ENCODE measurements at regions not wholly inside any gene's neighbourhood (a gene's known extent, or its start where the extent isn't known, plus 50 kb on each side); places are given as distances from the start of the nearest gene placed in this dataset.

DNA sequence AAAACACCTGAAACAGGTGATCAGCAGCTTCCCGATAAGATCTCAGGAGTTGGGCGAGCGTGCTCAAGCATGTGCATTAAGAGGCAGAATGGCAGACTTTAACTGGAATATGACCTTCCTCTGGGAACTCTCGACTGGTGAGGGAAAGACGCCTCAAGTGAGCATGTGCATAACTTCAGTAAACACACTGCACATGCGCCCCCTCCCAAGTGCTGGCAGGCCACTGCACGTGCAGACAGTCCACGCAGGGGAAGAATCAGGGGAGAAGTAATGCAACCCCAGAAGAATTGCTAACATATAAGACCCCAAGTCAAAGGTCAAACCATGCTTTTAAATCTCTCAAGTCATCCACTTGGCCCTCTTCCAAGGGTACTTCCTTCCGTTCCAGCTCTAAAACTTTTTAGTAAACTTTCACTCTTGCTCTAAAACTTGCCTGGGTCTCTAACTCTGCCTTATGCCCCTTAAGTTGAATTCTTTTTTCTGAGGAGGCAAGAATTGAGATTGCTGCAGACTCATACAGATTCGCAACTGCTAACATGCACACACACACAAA is 541.0 kb downstream of the TNS3 start:
- no peak for DNase-seq

DNA sequence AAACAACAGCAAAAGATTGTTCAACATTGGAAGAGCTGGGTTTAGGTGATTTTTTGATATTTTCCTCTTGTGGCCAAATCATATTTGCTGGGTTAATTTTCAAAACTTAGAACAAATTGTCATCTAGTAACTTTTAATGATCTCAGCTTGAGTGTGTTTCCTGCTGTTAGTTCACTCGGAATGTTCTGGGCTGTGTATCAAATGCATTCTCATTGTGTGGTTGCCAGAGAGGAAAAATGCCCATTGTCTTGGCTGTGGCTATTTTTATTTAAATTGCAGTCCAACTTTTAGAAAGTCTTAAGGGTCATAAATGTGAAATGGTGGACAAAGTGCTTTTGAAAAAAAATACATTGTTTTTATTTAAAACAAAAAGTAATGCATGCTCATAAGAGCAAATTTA is 542.0 kb downstream of the TNS3 start:
- DNase-seq: no peak

DNA sequence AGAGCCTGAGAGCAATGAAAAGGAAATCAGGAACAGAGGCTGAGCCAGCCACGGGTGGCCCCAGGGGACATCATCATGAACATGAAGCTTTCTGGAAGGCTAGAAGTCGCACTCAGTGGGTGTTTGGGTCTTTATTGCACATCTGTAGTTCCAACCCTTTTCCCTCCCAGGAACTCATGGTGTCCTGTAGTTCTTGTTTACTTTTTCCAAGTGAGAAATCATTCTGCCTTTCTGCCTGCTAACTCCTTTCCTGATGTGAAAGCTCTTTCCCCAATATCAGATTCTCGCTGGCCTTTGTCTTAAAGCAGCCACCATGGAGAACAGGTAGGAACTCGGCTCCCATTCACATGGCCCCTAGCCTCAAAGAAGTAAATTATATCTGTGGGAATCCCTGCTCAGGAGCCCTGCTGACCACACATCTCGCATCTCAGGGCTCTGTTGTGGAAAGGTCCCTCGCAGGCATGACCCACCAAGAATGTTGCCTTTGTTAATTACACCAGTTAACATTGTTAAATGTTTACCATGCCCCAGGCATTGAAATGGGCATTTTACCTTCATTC is 542.7 kb downstream of the TNS3 start:
- no peak for DNase-seq

DNA sequence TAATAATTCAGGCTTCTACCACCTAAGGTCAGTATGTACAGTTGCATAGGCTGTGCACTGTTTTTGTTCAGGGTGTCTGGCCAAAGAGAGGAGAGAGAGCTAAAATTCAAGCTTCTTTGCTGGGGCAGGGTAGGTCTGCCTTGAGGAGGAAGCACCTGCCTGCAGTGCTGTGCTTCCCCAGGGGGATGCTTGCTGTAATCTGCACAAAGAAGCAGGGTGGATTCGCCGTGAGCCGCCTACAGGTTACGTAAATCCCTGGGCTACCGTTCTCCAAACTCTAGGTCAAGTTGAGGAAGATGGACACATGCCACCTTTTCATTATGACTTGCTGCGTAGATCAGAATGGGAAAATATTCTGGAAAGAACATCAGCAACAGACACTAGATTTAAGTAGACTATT is 543.3 kb downstream of the TNS3 start:
- no peak for DNase-seq

DNA sequence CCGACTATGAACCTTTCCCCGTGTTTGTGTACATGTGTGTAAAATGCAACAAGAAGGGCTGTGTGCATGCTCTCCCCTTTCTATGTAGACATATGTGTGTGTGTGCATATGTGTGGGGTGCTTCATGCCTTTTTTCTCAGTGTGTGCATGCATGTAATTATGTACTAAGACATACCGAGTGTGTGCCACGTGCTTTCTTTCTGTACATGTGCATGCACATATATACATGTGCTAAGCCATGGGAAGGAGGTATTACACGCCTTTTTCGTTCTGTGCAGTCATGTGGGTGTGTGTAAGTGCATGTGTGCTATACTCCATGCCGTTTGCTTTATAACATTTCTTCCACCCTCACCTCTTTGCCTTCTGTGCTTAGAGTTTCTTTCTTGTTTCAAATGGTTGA is 544.3 kb downstream of the TNS3 start:
- DNase-seq: no peak

DNA sequence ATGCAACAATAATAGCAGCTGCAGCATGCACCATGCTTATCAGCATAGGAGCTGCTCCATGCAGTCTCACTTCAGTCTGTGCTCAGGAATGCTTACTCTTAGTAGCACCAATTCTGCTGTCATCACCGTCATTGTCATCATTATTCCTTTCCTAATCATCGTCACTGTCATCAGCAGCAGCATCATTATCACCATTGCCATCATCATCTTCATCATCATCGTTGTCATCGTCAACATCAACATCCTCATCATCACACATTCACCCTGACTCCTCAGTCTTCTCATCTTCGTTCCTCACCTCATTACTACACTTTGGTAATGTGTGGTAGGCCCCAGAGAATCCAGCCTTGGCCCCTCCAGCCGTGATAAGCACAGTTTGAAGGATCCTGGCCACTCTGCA is 545.0 kb downstream of the TNS3 start:
- no peak for DNase-seq

DNA sequence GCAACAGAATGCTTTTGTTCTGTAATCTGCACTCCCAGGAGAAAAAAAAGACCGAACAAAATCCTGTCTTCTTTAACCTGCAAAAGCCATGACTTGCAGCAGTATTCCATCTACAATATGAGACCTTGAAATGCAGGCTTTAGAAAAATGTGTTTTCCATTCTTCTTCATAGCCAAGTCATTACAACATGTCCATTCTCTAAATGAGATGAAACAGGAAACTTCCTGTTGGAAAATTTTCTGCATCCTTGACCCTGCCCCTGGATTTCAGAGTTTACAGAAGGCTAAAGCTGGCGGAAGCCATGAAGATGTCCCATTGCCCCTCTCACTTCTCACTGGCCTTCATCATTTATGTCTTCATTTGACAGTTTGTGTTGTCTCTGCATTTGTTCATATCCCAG is 546.4 kb downstream of the TNS3 start:
- DNase-seq: no peak

DNA sequence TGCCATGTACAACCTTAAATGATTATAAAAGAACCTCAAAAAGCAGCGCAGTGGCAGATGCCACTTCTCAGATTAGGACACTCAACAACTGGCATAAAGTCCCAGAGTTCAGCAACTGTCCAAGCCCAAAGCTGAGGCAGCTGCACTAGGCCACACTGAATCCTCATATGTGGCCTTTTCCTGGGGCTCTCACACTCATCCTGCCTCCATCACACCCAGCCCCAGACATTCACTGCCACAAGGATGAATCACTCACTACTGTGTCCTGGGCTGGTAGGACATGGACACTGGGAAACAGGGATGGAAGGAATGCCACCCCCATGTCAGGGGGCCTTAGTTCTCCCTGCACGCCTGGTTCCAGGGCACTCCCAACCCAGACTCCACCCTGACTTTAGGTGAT is 547.7 kb downstream of the TNS3 start:
- no peak for DNase-seq

DNA sequence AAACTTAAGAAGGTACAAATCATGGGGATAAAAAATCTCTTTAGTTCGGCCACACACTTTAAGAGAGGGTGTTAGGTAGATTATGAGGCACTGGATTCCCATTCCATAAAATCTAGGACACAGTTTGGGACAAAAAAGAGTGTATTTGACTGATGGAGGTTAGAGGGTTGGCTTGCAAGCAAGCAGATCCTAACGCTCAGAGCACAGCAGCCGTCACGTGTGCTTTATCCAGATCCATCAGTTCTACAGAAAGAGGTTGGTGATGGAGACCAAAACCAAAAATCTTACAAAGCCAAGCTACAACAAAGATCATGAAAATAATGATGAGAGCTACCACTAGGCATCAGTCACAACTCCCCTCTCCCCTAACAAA is 549.4 kb downstream of the TNS3 start:
- no peak for DNase-seq

DNA sequence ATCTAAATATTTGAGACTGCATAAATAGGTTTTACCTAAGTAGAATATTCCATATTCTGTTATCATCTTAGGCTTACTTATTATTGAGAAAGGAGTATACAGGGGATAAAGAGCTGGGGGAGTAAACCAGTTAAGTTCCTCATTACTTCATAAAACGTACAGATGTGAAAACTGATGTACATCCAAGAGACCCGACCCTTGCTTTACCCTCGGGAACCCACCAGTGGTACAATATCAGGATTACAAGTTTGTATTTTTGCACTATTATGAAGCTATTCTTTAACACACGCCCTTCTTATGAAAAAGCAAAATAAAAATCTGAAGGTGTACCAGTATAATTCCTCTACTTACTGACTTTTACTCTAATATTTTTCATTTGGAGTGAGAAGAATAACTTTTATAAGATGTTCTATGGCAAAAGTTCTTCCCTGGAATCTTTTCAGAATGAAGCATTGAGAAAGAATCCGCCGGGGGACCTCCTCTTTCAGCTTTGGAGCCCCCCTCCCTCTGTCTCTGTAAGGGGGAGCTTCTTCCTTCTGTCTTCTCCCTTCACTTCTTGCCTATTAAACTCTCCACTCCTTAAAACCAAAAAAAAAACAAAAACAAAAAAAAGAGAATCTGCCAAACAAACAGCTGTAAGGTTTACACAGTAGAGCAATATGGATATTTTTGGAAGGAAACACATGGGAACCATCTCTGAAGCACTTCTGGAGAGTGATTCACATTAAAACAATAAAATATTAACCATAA is 550.0 kb downstream of the TNS3 start:
- DNase-seq: no peak

DNA sequence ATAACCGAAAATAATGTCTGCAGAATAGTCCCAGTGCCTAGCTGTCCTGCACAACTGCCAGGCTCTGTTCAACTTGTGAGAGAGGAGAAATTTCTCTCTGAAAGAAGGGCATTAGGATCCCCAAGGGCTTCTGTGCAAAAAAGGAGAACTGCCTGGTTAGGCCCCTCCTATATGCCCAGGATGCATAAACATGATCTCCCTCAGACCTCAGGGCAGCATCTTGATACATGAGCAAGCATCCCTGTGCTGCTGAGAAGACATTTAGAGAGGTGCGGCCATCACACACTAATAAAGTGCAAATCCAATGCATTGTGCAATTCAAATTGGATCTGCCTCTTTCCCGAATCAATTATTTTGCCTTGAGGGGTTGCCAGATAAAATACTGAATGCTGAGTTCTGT is 553.6 kb downstream of the TNS3 start:
- DNase-seq: no peak

DNA sequence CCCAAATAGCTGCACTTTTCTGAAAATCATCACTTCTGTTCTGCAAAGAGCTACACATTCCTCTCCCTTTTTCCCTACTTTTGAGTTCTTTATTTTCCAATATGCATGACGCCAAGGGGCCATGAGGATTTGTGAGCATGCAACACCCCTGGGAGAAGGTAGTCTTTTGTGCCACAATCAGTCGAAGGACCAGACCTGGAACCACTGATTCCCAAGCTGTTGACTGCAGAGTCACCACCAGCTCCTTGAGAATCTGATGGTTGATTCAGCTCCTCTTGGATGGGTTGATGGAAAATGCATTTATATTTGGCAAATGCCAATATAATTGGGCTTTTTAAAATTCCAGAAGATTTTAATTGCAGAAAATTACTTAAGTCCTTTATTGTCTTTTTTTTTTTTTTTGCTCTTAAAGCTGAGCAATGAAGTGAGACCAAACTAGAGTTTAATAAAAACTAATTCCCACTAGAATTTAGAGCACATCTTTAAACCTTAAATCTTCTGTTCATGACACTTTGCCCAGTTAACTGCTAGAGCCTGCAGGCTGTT is 554.1 kb downstream of the TNS3 start:
- no peak for DNase-seq

DNA sequence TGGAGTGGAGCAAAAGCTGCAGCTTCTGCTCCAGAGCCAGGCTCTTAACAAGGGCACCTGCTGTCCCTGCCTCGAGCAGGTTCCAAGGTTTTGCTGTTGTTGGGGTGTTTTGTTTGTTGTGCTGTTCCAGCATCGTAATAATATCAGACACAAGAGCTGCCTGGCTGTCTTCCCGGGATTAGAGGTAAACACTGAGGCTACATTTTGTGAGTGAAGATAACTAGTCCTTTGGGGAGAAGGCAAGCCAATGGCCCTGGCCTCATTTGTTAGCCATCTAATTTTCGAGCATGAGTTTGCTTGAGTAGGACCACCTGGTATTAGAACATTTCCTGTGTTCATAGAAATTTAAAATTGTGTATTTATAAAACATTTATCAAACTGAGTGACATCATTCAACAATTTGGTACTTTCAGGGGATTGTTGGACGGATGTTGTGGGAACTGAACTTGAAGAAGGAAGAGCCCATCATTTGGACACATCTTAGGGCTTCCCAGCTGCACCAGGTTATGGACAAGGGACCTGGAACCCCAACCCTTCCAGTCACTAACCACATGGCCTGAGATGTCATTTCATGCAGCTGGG is 555.0 kb downstream of the TNS3 start:
- no peak for DNase-seq

DNA sequence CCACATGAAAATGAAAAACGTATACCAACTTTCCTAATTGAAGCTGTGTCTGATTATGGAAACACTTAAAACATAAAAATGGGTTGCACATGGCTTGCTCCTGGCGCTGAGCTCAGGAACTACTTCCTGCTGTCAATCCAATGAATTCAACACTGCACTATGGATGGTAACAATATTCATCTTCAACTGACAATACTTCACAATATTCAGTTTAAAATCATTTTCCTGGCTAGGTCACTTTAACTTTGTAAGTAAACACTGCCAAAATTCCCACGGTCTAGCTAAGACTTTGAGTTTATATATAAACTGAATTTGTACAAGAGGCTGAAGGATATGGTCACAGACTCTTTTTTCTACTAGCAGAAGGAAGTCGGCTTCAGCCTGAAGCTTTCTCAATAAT is 556.9 kb downstream of the TNS3 start:
- no peak for DNase-seq

DNA sequence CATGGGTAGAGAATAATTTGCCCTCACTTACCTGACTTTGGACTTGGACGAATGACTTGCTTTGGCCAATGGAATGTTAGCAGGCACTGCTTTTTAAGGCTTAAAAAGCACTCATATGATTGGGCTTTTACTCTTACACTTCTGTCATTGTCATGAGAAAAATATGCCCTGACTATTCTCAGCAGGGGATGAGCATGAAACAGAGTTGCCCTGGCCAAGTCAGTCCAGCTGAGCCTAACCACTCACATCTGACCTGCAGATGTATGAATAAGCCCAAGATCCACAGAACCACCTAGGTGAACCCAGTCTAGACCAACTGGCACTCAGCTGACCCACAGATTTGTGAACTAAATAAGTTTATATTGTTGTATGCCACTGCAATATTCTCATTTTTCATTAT is 573.5 kb downstream of the TNS3 start:
- no peak for DNase-seq

DNA sequence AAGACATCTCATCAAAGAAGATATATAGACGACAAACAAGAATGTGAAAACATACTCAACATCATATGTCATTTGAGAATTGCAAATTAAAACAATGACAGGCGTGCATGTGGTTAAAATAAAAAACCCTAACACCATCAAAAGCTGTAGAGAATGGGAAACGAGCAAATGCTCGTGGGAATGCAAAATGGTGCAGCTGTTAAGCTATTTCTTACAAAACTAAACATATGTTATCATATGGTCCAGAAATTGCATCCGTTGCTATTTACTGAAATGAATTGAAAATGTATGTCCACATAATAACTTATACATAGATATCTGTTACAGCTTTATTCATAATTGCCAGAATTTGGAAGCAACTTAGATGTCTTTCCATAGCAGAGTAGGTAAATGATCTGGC is 574.4 kb downstream of the TNS3 start:
- DNase-seq: no peak

DNA sequence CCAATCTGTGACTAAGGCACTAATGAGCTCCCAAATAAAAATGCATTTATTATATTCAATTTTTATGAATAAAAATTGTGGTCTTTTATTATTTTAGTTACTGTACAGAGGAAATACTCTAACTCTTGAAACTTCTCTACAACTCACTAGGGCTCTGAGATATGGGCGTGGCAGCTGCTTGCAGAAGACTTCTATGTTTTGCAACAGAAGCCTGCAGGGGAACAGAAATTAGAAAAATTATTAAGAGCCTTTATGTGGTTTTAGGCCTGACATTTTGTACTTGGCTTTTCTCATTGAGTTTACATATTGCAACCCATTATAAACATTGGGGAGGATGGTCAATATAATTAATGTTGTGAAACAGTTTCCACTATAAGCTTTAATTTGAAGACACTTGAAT is 581.4 kb downstream of the TNS3 start:
- no peak for DNase-seq

DNA sequence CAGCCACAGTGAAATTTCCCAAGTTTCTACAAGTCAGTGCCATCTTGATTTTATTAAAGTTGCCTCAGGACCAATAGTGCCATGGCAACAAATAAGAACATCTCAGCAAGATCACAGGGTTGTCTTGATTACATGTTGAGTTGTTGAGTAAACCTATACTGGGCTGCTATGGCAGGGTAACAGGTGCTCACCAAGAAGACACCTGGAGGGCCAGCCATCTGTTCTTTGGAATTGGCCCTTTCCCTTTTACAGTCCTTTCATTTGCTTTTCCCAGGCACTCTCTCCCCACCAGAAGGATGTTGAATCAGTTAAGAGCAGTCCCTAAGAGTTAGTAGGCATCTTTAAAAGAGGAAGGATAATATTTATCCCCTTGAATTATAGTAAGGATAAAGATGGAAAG is 582.0 kb downstream of the TNS3 start:
- no peak for DNase-seq

DNA sequence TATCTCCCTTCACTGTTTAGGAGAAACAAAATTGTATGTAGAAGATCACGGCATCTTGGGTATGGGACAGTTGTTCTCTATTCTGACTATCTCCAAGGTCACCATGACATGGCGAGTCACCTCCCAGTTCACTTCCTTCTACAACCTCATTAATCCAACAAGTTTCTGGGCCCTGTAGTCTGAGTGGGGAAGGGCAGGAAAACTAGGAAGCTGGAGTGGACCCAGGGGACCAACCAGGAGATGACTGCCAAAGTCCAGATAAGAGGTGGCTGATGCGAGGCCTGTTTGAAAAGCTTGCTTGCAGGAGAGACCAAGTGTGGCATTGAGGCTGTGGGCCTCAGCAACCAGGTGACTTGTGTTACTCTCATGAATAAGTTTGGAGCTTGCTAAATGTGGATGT is 584.9 kb downstream of the TNS3 start:
- DNase-seq: no peak

DNA sequence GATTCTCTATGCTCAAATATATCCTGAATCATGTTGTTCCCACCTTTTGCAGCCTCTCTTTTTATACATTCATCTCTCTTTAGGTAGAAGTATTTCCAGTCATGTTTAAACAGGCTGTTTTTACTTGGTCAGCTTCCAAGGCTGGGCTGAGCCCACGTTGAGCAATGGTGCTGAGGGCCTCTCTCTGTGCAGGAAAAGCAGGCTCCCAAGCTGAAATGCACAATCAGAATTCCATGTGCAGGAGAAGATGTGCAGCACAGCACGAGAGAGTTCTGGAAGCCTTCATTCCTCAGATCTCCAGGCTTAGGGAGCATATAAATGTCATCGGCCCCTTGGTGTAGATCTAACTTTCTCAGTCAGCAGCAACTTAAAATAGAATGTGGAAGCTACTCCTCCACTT is 588.5 kb downstream of the TNS3 start:
- DNase-seq: no peak

DNA sequence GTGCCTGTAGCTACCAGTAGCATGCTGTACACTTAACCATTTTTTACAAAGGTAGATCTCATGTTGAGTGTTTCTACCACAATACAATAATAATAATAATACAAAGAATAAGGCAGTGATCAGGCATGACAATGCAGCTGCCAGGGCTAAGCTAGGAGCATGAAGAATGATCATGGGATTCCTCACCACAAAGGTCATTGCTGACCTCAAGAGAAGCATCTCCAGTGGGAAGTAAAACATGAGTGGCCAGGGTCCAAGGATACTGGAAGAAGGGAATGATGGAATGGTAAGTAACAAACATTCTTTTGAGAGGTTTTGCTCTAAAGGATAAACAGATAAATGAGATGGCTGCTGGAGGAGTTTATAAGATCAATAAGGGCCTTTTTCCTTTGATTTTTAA is 591.1 kb downstream of the TNS3 start:
- no peak for DNase-seq

DNA sequence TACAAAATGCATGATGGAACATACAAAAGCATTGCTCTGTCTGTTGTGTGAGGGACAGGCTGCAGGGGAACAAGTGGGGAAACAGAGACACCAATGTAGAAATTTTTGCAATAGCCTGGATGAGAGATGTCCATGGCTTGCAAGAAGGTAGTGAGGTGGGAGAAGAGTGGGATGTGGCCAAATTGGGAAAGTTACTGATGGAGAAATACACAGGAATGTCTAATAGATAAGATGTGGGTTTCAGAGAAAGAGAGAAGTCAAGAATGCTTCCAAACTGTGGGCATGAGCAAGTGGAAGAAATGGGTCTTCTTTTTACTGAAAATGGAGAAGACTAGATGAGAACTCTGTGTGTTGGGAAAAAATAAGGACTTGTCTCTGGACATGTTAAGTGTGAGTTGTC is 592.7 kb downstream of the TNS3 start:
- DNase-seq: no peak

DNA sequence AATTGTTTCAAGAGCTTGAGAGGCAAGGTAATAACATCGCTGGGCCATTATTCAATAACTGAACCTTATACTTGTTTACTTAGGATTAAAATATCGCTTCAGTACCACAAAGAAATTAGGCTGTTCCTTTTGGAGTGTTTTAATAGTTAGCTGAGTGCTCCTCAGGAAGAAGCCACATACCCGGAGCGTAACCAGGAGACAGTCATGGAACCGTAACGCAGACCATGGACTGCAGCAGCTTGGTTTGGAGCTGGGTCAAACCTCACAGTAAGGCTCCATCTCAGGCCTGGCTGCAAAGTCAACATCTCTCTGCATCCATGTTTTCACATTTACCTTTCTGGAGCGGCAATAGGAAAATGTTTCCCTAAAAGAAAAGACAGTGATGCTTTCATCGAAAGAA is 599.0 kb downstream of the TNS3 start:
- DNase-seq: no peak

DNA sequence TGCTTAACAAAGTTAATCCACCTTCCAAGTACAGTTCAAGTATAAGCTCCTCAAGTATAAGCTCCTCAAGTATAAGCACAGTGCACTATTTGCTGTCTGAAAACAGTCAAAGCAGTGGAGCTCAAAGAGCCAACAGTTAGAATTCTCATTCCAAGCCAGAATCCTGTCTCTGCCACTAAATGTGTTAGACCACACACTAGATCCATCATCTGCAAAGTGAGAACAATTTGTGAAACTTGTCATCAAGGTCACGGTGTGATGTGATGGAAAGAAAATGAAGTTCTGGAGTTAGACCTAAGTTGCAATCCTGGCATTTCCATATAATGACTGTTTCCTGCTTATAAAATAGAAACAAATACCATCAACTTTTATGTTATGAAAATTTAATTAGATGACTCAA is 602.5 kb downstream of the TNS3 start:
- no peak for DNase-seq
